HL-60/S4 treated with retinoic acid at 250 ng/mL for 4 days and 3 days (cell line): ENCODE measurements at regions not wholly inside any gene's neighbourhood (a gene's known extent, or its start where the extent isn't known, plus 50 kb on each side); places are given as distances from the start of the nearest gene placed in this dataset.
"Not testable (repeated sequence)": the region's sequence is repeated elsewhere in the genome, so short reads cannot be mapped to it uniquely, and the experiment has no call there.

Source experiments
- in situ Hi-C: fragments of 300-500 bp; cut with MboI; formaldehyde crosslinking; loops from 2 replicates; pipeline ENCODE4 v1.7.0; 2022; ENCODE audit warnings: low sequenced_read_pairs

DNA sequence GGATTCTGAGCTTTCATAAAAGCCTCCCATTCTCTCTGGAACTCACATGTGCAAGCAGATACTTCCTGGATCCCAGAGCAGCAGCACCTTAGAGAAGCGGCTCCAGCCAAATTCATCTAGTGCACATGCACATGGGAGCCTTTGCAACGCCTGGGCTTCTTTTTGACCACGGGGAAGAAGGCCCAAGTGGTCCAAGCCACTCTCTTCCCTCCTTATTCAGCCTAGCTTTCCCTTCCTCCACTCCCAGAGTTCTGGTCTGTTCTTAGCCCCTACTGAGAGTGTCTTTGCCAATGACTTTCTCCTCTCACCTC, 118.7 kb downstream of the ZNF365 start:
- in situ Hi-C loops, result no loop called here

DNA sequence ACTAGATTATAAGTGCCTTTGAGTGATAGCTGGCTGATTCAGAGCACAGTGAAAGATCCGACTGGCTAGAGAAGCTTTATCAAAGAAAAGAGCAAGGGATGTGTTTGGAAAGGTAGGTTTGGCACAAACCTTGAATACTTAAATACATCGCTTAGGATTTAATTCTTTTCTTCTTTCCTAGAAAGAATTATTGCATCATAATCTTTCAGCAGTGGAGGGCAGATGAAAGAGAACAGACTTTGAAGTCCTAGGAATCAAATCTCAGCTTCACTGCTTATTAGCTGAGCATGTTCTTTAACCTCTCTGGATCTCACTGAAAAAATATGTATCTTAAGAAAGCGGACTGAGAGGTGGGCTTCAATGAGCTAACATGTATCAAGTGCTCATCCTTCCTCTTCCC, 122.8 kb downstream of the ZNF365 start:
- in situ Hi-C loops, result no loop called here

DNA sequence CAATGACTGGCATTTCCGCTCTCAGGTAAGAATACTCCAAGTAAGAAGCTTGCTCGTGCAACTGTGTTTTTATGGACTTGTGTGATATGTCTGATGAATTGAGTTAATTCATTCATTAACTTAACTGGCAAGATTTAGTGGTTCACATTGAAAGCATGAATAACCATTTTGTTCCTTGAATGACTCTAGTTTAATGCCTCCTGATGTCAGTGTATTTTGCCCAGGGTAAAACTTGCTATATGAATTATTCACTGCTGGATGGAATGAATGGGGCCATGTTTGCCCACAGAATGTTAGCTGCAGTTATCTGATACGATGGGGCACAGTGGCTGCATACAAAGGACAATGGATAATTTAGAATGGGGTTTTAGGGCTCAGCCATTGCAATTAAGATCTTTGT, 124.1 kb downstream of the ZNF365 start:
- in situ Hi-C loops, result no loop called here

DNA sequence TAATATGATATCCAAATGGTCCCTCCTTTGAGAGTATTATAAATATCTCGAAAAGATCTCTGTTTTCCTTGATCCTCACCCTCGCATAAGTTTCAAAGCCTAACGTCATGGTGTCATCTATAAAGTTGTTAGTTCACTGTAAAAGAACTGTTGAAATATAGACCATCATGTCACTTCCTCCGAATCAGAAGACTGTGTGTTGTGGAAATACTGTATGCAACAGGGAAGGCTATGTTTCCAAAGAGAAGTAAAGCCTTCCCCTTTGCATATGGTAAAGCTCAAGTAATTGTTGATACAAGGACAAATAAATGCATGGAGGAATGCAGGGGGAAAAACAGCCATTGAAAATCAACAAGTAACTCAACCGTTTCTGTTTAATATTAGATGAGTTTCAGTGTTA, 125.9 kb downstream of the ZNF365 start:
- in situ Hi-C loops, result not testable (repeated sequence)

DNA sequence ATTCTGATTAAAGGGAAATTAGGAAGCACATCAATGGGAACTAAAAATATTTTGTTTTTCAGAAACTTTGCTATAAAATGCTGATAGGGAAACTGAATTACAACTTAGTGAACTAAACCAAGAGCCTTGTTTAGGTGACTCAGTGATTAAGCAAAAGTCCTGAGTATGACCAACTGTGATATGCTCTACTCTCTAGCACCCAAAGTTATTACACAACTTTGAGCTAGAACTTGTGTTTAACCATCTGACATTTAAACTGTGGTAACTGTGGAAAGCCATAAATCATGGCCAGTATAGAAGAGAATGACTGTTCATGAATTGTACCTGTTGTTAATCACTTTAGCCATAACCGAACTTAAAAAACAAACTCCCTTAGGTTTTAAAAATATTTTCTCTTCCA, 127.4 kb downstream of the ZNF365 start:
- in situ Hi-C loops, result no loop called here

DNA sequence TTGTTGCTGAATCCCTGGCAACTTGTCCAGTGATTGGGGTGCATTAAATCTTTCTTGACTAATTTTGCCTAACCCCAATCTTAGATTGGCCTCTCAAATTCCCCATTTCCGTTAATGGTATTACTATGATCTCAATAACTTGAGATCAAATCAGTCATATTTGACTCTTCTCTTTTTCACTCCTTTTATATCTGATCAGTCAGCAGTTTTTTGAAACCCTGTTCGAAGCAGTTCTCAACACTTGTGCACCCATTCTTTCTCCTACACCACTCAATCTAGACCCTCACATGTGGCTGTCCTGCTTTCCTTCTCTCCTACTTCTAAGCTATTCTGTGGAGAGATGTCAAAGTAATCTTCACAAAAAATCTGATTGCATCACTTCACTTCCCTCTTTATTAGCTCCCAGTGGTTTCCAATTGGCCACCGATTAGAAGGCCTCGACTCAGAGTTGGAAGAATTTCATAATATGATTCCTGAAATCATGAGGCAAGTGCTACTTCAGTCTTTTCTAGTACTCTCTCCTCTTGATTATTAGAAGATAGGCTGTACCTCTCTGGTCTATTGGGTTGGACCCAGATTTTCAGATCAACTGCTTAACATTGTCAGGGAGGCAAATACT, 128.9 kb downstream of the ZNF365 start:
- in situ Hi-C loops, result no loop called here

DNA sequence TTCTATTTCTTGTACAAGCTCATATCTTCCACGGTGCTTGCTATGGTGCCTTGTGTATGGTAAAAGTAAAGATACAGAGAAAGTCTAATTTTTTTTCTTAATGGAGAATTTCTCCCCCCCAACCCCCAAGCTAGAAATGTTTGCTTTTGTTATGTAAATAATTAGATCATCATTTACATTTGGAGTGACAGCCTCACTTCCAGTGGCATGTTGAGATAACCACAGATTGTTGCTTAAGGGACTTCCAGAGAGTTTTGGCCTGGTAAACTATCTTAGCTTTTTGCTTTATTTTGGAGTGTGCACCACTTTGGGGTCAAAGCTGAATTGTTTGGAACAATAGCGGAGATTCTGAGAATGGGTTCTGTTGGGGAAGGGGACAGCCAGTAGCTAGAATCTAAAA, 129.7 kb downstream of the ZNF365 start:
- in situ Hi-C loops, result no loop called here

DNA sequence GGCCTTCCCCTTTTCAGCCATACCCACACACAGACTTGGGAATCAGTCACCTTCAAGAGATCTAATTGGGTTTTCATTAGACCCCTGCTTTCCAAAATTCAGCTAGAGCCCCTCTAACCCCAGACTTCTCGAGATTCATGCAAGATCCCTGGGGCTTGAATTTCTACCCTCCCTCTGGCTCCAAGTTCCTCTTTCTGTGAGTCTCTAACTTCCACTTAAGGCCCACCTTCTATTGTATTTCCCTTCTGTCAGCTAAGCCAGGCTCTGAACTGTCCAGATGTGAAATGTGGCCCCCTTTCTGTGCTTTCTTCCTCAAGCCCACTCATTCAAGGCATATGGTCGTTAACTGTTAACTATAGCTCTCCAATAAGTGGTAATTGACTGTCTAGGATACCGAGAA, 132.2 kb downstream of the ZNF365 start:
- in situ Hi-C loops, result no loop called here

DNA sequence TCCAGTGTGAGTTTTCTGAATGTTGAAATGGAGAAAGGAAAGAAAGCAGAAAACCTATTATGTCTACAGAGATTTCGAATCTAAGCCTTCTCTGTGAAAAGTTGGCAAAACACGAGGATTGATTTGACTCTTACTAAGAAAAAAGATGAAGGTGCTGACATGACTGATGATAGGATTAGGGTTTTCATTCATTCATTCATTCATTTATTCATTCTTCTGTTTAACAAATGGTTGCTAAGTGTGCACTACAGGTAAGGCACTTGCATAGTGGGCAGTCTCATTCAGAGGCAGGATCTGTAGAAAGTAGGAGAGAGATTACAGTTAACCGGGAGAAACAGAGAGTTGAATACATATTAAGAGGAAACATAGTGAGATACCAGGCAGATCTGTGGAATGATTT, 137.1 kb downstream of the ZNF365 start:
- in situ Hi-C loops, result no loop called here

DNA sequence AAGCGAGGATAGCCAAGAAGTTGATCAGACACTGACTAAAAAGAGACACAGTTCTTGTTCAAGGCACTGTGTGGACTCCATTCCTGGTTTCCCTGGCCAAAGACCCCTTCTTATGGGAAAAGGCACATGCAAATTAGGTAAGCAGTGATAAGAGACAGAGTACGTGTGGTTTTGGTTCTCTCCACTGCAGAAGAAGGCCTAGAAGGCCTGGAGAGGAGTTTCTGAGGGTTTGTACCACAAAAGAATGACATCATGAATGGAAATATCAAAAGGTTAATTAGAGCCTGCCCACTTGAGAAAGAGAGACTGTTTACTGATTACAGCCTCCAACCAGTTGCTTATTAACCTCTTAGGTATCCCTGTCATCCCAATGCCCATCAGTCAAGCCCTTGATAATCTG, 137.5 kb downstream of the ZNF365 start:
- in situ Hi-C loops, result no loop called here

DNA sequence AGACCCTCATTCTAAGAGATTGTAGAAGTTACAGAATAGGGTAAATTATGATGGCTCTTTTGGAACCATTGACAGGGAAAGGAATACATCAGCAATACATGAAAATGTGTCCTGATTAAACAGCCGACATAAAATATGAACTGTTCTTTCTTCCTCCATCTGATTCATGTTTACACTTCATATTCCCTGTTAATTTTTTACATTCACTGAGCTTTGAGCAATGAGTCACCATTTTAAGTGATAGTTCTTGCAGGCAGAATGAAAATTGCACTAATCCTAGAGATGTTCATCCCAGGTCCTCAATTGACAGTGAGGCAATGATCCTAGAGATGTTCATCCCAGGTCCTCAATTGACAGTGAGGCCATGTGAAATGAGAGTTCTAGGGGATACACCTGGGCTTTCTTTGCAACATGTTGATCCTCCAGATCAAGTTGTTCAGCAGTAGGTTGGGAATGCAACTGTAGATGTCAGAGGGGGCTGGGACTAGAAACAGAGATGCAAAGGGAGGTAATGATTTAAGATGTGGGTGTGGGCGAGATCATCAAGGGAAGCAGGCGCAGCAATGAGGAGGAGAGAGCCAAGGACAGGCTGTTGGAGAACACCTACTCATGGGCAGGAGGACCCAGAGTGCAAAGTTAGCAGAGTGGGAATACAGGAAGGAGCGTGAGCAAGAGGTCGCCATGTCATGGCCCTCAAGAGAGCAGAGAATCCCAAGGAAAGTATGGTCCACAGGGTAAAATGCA, 138.7 kb downstream of the ZNF365 start:
- in situ Hi-C loops, result no loop called here

DNA sequence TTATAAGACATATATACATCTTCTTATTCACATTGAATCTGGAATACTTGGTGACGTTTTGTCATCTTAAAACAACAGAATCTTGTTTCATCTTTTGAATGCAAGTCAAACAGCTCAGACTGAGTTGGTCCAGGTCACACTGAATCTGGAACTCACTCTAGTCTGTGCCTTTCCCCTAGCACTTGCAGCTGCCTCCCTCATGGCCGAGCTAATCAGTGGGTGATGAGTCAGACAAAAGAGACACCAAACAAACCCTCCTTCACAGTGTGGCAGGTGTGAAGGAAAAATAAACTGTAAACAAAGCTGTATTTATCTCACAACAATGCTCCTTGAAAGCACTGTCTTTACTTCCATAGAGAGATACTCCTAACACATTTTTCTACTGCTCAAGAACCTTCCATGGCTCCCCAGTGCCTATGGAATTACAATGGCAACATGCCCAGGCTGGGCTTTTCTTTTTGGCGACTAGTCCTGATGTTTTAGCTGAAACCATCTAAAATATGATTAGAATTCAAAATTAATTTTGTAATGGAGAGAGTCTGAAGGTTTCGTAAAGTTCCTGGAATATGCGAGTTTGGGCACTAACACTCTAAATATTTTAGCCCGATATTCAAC, 140.0 kb downstream of the ZNF365 start:
- in situ Hi-C loops, result no loop called here

DNA sequence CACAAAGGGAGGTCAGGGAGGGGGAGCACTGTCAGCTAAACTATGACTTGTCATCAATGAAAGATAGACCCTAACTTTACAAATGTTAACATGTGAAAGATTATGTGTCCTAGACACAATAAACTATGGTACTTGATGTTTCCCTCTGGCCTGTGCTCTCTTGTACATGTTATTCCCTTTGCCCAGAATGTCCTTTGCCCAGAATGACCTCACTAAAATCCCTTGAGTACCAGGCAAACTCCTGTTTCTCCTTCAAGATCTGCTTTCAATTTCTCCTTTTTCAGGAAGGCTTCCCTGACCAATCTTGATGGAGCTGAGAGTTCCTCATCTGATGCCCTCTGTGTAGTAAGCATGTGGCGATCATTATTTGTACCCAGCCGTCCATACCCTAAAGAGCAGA, 143.1 kb downstream of the ZNF365 start:
- in situ Hi-C loops, result no loop called here

DNA sequence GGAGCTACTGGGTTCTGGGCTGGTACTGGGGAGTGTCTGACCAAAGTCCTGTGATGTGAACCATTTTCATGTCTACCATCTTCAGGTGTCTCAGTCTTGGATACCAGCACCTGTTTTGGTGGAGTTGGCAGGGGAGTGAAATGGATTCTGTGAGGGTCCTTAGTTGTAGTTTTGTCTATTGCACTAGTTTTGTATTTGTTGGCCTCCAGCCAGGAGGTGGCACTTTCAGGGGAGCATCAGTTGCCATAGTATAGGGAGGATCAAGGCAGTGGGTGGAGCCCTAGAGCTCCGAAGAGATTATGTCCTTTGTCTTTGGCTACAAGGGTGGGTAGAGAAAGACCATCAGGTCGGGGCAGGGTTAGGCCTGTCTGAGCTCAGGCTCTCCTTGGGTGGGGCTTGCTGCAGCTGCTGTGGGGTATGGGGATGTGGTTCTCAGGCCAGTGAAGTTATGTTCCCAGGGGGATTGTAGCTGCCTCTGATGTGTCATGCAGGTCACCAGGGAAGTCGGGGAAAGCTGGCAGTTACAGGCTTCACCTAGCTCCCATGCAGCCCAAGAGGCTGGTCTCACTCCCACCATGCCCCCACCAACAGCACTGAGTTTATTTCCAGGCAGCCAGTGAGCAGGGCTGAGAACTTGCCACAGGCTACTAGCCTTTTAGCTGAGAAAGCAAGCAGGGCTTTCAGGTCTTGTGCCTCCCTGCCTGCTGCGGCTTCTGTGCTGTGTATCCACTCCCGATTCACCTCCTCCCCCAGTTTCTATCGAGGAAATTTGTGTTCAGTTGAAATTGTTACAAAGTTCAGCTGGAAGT, 153.1 kb downstream of the ZNF365 start:
- in situ Hi-C loops, result no loop called here

DNA sequence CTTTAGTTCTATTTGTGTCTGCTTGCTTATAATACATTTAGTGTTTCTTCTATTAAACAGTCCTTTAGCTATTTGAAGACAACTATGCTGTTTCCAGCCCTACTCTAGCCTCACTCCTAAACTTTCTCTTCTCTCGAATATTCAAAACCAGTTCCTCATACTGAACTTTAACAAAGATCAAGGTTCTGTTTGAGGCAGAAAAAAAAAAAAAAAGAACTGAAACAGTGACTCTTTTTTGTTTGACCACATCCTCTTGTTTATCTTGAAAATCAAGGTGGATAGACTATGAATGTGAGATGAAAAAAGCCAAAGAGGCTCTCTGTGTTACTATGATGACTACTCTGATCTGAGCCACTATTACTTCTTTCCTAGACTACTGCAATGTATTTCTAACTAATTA, 154.3 kb downstream of the ZNF365 start:
- in situ Hi-C loops, result no loop called here

DNA sequence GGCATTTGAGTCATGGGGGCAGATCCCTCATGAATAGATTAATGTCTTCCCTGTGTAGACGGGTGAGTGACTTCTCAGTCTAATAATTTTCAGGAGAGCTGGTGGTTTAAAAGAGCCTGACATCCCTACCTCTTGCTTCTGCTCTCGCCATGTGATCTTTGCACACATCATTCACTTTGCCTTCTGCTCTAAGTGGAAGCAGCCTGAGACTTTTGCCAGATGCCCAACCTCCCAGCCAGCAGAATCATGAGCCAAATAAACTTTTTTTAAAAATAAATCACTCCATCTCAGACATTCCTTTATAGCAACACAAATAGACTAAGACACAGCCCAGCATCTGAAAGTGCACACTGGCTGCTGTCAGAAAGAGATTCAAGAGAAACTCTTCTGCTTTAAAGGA, 155.2 kb downstream of the ZNF365 start:
- in situ Hi-C loops, result no loop called here

DNA sequence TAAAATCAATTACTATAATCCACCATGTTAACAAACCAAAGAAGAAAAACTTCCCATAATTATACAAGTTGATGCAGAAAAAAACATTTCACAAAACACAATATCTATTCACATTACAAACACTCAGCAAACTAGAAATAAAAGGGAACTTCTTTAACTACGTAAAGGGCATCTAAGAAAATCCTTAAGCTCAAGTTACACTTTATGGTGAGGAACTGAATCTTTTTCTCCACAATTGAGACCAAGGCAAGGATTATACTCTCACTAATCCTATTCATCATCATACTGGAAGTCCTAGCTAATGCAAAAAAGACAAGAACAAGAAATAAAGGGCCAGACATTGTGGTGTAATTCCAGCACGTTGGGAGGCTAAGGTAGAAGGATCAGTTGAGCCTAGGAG, 159.9 kb downstream of the ZNF365 start:
- in situ Hi-C loops, result no loop called here

DNA sequence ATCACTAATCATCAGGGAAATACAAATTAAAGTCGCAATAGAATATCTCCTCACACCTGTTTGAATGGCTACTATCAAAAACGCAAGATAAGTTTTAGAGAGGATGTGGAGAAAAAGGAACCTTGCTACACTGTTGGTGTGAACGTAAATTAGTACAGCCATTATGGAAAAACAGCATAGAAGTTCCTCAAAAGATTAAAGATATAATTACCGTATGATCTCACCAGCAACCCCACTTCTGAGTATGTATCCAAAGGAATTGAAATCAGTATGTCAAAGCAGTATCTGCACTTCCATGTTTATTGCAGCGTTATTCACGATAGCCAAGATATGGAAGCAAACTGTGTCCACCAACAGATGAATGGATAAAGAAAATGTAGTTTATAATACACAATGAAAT, 164.4 kb downstream of the ZNF365 start:
- in situ Hi-C loops, result no loop called here

DNA sequence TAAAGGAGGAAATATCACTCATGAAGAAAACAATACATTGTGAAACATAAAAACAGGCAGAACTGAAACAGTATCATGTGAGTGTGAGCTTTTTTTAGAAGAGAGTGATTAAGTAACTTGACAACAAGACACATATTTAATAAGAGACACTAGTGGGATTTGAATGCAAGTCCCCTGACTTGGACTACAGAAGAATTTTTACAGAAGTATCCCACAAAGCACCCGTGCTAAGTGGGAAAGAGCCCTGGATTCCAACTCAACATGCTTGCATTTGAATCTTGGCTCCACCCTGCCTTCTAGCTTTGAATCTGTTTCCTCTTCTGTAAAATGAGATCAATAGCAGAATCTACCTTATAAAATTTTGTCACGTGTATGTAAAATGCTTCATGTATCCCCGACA, 166.2 kb downstream of the ZNF365 start:
- in situ Hi-C loops, result no loop called here

DNA sequence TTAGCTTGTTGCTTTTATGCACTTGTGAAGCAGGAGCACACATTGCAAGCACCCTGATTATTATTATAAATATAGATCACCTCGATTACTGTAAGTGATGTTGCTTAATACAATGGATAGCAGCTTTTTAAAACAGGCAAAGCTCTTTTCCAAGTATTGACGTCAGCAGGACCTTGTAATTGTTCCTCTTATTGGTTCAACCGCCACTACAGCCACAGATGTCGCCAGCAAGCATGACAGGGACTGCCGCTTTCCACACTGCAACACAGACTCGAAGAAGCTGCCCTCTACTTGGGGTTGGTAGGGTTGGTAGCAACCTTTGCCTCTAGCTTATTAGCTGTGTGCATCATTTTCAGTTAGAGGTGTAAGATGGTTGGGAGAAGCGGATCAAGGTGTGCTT, 167.6 kb downstream of the ZNF365 start:
- in situ Hi-C loops, result no loop called here

DNA sequence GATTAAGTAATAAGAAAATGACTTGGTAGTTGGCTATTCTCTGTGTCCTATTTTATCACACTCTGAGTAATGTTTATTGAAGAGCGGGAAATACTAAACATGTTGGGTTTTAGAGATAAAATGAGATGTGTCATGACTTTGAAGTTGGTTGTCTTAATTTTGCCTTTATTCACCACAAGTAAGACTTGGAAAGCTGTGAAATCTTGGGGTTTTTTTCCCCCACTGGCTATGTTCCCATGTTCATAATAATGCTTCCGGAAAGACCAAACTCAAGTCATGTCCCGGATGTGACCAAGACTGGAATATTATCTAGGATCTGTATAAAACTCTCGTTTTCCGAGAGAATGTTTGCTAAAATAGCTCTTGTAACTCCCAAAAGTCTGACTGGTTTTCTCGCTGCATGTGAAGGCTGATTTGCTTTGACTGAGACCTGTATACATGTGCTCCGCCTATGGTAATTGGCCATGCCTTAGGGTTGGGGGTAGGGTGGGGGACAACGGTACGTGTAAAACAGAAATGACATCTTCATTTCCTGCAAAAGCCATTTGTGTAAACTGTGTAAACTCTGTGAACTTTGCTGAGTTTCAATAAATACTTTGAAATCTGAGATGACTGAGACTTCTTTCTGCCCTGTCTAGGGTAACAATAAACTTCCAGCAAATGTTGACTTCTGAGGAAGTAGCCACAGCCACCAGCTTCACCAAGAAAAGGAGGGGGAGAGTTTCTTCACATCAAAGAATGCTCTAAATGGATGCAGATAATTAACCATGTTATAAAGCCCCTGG, 169.6 kb downstream of the ZNF365 start:
- in situ Hi-C loops, result no loop called here
